Fibroblast of gingiva (primary cell): ENCODE measurements at regions not wholly inside any gene's neighbourhood (a gene's known extent, or its start where the extent isn't known, plus 50 kb on each side); places are given as distances from the start of the nearest gene placed in this dataset.

Experiments
- DNase-seq: peaks from one replicate; pipeline ENCODE4 v3.0.0-alpha.2; 2011; ENCODE audit warnings: low read depth

DNA sequence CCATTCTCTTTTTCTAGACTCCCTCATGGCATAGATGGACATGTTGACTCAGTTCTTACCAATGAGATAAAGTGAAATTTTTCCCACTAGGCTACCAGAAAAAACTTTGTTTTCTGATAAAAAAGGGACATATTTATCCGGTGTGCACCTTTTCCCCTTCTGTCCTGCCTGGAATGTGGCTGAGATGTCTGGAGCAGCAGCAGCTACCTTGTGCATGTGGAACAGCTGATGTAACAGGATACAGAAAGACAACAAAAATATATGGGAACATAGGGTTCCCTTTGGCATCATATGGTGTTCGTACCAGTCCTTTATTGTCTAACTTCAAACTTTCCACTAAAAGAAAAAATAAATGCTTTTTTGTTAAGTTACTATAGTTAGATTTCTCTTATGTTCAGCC, 460.2 kb upstream of the HS6ST1 start:
- no peak for DNase-seq

DNA sequence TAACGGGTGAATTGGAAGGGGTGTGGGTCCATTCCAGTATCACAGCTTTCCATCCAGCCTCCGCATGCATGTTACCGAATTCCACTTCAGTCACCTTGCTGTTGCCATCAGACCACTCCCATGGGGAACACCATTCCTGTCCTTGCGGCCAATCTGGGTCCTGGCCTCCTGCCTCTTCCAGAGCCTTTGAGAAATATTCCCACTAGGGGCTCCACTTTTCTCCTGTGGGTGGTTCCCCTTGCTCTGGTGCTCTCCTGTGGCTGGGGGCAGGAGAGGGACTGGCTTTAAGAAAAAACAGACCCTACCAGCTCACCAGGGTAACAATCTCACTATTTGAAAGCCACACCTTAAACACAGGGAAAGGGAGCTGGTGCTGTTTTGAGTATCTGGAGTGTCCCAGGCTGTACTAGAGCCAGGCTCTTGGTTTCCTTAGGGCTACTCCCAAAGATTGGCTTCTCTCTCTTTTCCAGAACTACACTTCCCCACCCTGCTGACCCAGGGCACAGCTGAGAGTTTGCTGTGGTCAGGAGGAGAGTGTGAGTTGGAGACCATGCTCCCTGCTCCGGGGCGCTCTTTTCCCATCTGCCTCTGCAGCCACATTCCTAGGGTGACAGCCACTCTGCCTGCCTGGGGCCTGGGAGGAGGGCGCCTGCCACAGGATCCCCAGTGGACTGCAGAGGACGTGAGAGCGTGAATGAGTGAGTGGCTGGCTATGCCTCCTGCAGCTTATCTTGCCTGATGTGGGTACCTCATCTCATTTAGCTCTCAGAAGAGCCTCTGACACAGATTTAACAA, 460.8 kb upstream of the HS6ST1 start:
- no peak for DNase-seq

DNA sequence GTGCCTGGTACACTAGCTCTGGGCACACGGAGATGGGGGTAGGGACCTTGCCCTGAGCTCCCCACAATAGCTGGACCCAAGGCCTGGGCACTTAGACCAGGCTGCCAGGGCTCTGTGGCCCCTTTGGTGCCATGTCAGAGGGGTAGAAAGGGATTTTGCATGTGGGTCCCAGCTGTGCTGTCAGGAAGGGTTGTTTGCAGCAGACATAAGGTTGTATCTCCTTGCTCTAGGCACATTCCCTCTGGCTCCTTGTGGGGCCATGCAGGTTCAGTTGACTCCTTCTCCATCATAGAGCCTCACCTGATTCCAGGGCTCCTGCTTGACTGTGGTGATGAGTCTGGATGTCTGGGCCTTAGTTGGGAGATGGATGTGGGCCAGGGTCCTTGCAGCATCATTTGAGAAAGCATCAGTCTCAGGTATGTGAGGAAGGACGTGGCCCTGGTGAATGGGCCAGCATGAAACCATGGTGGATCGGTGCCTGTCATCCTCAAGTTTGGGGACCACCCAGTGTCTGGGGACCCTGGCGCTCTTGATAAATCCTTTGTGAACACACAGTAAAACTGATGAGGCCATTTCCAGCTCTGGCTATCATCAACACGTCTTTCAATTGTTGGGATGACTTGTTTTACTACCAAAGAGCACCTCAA, 461.9 kb upstream of the HS6ST1 start:
- no peak for DNase-seq

DNA sequence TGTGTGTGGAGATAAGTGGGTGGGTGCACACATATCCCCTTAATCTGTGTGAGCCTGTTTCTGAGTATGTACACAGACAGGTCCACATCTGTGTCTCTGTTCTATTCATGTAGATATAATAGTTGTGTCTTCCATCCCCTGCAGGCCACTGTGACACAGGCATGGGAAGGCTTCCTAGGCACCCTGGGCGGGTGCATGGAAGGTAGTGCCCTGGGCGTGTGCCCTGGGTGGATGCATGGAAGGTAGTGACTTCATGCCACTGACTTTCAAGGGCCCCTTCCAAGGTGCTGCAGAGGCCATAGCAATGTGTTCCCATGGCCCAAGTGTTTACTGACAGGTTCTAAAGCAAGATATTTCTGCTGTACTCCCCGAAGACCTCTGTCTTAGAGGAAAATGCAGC, 462.5 kb upstream of the HS6ST1 start:
- no peak for DNase-seq

DNA sequence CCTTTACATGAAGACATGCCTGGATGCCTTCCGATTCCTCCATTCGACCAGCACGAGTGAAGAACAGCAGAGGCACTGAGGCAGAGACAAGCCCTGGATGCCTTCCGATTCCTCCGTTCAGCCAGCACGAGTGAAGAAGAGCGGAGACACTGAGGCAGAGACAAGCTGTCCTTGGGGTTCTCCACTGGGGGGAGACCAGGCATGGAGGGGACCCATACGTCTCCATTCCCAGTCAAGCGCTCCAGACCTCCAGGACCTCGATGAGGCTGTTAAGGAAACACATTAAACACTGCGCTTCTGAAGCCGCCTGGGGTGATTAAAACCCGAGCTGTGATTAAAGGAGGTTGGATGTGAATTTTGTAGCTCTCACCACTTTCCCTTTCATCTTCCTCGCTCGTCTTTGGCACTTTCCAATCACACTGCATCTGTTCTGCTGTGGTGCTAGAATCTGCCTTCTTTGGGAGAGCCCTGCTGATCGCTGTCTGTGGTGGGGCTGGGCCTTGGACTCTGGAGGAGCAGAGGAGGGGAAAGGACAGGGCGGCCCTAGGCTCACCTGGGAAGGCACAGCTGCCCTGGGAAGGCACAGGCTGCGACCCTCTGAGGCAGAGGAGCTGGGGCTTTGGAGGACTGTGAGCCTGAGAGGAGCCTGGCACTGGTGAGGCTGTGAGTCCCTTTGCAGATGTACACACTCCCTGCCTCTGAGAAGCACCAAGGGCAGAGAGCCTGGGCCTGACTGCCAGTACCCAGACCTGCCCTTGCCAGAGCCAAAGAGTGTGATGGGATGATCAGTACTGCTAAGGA, 463.1 kb upstream of the HS6ST1 start:
- DNase-seq: no peak

DNA sequence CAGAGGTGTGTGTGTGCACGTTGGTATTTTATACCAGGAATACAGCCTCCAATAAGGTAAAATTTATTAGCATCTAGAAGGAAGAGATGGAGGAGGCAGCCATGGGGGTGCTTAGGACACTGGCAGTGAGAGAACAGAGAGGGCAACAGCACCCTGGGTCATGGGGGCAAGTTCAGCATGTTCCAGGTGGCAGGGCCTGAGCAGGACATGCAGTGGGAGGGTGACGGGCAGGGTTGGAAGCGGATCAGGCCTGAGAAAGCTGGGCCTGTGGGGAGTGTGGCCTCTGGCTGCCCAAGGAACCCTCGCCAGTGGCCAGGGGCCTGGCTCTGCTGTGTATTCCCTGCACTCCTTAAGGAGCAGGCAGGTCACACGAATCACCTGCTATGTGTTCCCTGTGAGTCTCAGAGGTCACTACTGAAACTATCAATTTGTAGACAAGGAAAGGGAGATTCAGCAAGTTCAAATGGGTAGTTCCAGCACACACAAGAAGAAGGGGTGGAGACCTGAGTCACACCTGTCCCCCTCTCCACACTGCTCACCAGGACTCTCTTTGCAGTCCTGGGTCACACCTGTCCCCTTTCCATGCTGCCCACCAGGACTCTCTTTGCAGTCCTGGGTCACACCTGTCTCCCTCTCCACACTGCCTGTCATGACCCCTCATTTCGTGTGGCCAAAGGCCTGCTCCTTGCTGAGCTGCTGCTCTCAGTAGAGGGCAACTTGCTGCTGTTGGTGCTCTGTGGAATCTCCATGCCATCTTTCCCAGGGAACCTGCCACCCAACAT, 463.9 kb upstream of the HS6ST1 start:
- no peak for DNase-seq

DNA sequence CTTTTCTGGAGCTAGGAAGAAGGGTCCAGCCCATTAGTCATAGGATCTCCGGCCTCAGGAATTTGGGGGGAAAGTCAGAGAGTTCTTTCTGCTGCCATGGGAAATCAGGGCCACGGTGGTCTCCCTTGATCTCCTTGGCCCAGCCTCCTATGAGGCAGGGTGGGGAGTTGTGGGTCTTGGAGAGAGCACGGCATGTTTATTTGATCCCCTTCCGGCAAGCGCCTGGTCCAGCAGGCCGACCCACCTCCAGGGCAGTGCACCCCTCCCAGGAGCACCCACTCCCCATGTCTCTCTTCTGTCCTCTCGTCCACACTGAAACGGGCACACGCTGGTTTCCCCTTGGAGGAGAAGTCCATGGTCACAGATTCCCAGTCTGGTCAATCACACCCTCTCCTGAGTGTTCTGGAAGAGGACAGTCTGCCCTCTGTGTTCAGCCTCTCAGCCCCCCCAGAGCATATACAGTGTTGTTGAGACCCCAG, 464.6 kb upstream of the HS6ST1 start:
- DNase-seq: no peak

DNA sequence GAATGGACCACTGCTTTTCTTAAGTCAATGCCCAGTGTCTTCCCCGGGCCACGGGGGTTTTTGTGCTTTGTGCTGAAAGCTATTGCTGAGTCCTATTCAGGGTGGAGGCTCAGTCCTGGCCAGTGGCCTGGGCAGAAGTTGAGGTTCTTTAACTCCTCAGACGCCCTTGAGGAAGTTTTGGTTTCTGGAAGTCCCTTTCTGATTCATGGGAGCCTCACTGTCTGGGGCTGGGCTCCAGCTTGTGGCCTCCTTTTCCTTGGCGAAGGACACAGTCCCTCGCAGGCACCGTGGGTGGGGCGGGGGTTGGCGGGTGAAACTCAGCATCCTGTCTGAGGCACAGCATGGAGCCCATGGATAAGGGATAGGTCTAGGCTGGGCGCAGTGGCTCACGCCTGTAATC, 465.2 kb upstream of the HS6ST1 start:
- DNase-seq: no peak

DNA sequence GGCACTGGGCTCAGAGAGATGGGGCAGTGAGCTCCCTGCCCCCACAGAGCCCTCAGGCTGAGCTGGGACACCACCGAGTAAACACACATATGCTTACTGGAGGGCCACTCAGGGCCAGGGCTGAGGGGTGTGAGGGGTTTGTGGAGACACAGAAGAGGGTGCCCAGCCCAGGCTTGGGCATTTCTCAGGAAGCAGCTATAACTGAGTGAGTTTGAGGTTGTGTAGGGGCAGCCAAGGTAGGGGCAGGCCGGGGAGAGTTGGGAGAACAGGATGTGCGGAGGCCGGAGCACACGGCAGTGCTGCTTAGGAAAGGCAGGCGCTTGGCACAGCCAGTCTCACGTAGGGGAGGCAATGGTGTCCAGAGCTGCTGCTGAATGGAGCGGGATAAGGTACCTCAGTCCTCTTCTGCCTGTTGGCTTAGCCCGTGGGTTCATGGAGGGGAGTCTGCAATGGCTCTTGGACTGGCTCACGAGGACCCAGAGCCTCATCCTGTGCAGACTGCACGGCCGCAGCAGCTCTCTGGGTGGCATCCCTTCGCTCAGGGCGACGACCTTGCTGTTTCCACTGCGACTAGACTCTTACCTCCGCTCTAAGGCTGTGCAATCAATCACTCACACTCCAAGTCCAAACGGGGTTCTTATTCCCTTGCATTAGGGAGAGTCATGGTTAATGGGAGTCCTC, 466.1 kb upstream of the HS6ST1 start:
- no peak for DNase-seq

DNA sequence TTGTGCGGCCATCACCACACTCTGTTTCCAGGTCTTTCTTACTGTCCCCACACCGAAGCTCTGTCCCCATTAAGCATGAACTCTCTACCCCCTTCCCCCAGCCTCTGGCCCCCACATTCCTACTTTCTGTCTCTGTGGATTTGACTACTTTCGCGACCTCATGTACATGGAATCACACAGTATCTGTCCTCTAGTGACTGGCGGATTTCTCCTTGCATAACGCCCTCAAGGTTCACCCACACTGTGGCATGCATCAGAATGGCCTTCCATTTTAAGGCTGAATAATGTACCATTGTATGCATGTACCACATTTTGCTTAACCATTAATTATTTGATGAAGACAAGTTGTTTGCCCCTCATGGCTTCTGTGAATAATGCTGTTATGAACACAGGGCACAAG, 467.6 kb upstream of the HS6ST1 start:
- DNase-seq: no peak

DNA sequence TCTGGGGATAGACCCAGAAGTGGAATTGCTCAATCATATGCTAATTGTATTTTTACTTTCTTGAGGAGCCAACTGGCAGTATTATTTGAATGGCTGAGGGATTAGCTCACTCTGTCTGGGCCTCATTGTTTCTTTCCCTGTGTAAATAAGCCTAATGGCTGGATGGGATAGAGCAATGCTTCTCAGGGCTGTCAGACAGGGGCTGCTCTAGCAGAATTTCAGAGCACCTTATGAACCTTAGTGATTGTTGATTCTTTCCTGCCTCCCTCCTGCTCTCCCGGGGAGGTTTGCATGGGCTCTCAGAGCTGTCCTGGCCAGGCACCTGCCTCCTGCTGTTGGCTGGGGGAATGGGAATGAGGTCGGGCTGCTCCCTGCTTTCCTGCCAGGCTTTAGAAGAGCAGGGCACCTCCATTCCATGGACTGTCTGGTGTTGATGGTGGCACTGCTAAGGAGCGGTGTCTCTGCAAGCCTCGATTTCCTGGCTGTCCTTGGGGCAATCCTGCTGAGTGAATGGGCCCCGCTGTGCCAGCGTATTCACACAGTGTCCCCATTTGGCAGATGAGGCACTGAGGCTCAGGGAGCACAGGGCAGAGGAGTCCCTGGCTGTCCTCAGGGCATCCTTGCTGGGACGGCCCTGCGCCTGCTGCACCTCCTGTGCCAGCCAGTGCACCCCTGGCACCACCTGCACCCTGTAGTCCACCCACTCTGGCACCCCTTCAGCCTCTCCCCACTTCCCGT, 468.2 kb upstream of the HS6ST1 start:
- DNase-seq: no peak

DNA sequence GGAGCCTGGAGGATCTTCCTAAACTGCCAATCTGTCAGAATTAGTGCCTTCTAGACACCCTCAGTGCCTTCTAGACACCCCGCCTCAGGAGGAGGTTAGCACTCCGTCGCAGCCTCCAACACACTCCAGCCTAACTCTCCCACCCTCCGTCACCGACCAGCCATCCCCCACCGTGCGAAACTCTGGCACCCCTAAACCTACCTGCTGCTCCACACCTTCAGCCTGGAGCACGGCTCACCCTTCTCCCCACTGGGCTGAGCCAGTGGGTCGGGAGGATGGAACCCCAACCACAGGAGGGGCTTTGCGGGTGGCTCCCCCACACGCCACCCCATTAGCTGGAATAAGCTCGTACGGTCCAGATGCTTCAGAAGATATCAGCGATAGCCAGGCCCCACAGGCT, 468.9 kb upstream of the HS6ST1 start:
- no peak for DNase-seq

DNA sequence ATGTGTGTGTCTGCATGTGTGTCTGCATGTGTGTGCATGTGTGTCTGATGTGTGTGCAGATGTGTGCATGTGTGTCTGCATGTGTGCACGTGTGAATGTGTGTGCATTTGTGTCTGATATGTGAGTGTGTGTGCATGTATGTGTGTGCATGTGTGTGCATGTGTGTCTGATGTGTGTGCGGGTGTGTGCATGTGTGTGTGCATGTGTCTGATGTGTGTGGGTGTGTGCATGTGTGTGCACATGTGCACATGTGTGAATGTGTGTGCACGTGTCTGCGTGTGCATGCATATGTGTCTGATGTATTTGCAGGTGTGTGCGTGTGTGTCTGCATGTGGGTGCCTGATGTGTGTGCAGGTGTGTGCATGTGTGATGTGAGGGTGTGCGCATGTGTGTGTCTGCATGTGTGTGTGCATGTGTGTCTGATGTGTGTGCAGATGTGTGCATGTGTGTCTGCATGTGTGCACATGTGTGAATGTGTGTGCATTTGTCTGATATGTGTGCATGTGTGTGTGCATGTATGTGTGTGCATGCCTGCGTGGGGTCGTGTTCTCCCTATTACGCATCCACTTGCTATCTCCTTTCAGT, 470.1 kb upstream of the HS6ST1 start:
- no peak for DNase-seq

DNA sequence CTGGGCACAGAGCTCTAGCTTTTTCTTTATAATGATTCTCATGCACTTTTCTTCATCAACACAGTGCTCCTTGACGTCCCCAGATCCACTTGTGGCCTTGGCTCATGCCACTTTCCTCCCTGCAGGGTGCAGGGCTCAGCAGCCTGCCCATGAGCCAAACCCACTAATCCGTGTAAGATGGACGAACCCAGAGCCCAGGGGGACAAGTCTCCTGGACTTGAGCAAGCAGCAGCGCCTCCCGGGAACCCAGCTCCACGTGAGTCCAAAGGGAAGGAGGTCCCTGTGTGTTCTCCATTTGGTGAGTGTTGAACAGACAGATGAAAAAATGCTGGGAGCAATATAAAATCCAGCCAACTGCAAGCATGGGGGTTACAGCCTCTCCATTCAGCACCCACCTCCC, 470.6 kb upstream of the HS6ST1 start:
- no peak for DNase-seq

DNA sequence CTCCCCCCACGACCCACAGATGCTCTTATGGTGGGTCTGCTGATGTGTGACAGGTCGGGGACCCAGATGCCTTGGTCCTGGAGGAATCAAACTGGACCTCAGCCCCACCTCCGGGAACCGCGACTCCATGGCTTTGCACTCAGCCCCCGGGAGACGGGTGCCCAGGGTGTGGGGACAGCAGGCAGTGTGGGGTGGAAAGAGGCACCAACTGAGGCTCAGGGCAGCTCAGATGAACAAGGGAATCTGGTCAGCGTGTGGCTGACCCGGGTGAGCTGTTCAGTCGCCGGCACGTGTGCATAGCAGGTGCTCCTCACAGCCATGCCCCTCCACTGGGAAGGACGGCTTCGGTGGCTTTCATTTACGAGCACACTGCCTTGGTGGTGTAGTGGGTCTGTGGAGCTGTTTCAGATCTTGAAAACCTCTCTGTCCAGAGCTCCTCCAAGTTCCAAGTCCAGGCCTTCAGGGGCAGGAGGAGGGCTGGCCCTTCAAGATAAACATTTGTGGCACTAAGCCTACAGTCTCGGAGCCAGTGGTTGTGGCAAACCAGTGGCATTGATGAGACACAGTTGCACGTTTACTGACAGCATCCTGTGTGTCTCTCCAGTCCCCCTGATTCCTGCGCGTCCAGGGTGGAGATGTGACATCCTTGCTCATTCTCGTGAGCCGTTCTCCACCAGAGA, 471.2 kb upstream of the HS6ST1 start:
- no peak for DNase-seq

DNA sequence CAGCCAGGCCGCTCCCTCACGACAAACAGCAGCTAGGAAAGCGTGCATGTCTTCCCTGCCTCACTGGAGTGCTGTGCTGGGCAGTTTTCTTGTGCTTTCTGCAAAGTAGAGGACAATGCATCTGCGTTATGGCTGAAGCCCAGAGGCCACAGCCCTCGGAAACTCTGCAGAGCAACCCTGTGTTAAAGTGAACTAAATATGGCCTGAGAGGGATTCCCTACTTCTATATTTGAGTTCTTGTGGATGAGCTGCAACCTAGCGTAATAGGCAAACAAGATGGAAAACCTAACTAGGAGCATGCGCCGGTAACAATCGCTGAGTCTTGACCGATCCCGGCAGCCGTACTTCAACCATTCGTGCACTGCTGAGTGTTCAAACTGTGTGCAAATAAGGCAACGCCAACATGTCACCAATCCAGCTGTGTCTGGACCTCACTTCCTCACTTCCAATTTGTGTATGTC, 471.9 kb upstream of the HS6ST1 start:
- no peak for DNase-seq

DNA sequence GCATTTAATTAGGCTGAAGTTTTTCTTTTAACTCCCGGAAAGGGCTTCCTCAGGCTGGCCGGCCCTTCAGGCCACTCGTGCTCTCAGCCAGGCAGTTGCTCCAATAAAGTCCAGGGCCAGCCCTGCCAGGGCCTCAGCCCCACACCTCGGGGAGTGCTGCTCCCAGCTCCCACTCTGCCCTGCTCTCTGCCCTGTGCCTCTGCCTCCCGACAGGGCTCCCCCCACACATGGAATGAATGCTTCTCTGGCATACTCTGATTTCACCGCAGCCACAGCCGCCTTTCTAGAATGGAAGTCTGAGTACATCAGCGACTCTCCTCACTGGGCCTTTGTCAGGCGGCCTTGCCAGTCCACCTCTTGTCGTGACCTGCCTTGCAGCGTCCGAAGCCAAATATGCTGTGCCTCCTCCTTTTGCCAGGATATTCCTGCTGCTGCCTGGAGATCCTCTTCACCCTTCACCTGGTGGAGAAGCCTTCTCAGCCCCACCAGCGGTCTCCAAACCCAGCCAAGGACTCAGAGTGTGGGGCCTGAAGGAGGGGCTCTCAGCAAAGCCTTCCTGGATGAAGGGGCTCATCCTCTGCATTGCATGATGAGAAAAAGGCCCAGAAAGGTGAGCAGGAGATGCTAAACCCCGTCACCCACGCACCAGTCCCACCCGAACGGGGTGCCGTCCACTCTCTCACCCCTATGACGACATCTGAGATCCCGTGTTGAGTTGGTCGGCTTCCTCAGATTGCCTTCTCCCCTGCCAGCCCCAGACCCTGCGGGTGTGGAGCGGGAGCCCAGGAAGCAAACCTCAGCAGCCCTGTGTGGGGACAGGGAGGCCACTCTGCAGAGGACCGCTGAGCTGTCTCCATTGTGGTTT, 472.7 kb upstream of the HS6ST1 start:
- no peak for DNase-seq

DNA sequence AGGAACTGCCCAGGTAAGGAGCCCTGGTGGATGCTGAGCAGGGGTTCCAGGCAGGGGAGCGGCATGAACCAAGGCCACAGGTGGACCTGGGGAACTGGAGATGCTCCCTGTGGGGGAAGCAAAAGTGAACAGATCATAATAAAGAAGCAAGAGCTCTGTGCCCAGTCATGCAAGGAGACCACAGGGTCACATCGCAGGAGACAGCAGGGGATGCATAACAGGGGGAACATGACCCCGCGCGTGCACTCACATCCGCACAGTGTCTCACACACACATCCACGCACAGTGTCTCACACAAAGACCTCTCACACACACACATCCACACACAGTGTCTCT, 473.3 kb upstream of the HS6ST1 start:
- no peak for DNase-seq

DNA sequence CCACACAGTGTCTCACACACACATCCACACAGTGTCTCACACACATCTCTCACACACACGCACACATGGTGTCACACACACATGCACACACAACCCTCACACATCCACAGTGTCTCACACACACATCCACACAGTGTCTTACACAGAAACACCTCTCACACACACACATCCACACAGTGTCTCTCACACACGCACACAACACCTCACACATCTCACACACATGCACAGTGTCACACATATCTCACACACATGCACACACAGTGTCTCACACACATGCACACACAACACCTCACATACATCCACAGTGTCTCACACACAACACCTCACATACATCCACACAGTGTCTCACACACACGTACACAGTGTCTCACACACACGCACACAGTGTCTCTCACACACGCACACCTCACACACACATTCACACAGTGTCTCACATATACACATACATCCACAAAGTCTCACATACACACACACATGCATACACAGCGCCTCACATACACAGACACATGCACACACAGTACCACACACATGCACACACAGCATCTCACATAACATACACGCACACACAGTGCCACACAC, 473.9 kb upstream of the HS6ST1 start:
- DNase-seq: no peak
